NCI-H2227 (cell line): ENCODE measurements at regions not wholly inside any gene's neighbourhood (a gene's known extent, or its start where the extent isn't known, plus 50 kb on each side); places are given as distances from the start of the nearest gene placed in this dataset.
"Not testable (repeated sequence)": the region's sequence is repeated elsewhere in the genome, so short reads cannot be mapped to it uniquely, and the experiment has no call there.

Experiments
- DNase-seq: peaks from one replicate; lab custom pipeline; 2025; ENCODE audit not compliant: unreplicated experiment; lab: John Stamatoyannopoulos, UW

DNA sequence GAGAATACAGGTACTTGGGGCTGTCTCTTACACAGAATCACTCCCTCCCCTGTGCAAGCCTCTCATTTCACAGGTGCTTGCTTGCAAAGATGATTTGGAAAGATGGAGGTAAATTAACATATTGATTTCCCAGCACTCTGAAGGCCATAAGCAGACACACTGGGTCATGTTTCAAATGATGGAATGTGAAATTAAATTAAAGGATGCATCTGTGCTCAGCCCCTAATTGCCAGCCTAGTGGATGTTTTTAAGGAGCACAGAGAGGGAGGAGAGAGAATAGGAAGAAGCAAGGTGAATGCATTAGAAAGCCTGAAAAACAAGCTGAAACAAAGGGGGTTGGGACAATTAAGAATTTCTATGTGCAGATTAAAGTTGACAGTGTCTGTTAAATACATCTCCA lies 96.1 kb upstream of the GRIP1 start:
- no peak for DNase-seq

GRCh38 chr12:66775871-66776270 lies 97.0 kb upstream of the GRIP1 start:
- no peak for DNase-seq

DNA sequence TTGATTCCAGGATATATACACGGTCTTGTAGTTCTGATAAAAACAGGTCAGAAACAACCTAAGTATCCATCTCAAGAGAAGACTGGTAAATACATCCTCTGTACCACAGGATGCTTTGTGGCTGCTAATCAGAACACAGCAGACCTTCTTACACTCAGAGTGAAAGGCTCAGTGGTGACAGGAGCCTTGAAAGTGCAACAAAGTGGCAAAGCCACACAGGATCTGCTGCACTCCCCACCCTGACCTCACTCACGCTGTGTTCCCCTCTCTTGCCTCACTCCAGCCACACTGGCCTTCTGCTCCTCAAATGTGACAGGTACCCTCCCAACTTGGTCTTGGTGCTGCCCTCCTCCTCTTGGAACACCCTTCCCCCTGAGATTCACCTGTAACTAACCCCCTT lies 98.1 kb upstream of the GRIP1 start:
- DNase-seq, result no peak

GRCh38 chr12:66779466-66779865 lies 100.6 kb upstream of the GRIP1 start:
- DNase-seq, result no peak

- peak; percentile 49 for DNase-seq
These were observed 107.8 kb upstream of the GRIP1 start for GRCh38 chr12:66786531-66787308.

GRCh38 chr12:66799551-66799950 lies 120.7 kb upstream of the GRIP1 start:
- no peak for DNase-seq

DNA sequence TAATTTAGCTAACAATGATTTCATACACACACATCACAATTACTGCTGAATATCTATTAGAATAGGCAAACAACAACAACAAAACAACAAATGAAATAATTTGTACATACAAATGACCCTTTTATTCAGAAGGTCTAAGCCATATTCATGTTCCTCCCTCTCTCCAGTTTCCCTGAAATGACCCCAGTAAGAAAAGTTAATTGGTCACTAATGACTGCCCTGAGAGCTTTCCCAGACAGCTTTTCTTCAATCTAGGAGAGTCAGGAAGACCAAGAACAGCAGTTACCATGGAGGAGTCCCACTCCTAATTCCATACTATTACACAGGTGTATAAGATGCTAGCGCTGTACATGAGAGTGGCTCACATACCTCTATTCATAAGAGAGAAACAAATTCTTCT lies 121.2 kb upstream of the GRIP1 start:
- DNase-seq, result no peak

DNA sequence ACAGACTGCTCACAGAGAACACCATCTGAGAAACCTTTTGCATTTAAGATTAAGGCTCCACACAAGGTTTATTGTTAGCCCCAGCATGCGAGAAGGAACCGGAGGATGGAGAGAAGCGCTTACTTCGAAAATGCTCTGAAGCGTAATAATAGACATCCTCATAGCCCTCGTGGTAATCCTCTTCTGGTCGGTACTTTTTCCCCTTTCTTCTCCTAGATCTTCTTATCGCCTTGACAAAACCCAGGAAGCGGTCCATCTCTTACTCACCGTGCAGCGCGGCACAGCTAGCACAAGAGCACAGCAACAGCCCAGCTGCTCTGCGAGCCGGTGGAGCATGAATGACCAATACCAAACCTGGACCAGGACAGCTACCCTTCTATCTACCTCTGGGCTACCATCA lies 125.1 kb upstream of the GRIP1 start:
- DNase-seq, result peak; percentile 19

DNA sequence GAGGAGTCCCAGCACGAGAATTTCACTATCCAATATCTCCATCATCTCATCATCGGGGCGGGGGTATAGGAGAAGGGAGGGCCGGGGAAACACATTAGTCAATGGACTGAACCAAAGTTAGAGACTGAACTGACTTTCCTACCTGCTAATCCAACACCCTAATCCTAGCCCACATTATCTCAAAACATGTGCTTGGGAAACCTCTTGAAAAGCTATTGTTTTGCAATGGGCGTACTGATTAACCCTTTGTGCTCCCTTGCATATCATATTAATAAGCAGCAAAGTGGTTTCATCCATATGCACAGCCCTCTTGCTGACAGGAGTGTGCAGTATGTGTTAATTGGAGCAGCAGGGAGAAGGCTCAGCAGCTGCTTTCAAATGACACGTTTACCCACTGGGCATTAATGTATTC lies 125.7 kb upstream of the GRIP1 start:
- peak; percentile 59 for DNase-seq

DNA sequence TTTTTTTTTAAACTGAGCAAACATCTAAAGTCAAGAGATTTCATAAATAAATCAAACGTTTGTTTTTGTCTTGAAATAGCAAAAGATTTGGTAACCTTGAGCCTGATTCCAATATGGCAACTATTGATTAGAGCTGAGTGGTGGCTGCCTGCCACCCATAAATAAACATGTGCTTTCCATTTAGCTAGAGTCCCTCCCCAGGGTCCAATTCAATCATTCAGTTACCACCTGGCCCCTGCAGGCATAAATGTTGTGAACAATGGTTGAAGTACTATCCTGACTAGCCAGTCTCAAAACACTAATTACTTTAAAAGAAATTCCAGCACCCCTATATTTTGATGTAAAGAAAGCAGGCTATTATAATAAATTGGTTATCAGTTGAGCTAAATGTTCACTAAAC lies 129.7 kb upstream of the GRIP1 start:
- no peak for DNase-seq

- no peak for DNase-seq
These were observed 134.4 kb upstream of the GRIP1 start for GRCh38 chr12:66813137-66813892.

DNA sequence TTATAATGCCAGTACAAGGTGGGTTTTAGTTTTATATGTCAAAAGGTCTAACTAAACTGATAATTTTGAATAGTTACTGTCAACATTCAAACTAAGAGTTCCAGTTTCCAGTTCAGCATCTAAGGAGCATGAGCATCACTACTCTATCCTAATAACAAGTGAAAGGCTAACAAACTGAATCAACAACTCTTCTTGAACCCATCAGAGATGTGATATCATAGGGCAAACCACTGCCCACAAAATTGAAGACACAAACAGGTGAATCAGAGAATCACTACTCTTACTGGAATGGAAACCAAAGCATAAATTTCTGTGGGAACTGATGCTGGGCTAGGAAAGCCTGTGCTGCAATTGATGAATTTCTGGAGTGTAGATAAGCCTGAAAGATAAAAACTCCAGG lies 140.7 kb upstream of the GRIP1 start:
- no peak for DNase-seq

DNA sequence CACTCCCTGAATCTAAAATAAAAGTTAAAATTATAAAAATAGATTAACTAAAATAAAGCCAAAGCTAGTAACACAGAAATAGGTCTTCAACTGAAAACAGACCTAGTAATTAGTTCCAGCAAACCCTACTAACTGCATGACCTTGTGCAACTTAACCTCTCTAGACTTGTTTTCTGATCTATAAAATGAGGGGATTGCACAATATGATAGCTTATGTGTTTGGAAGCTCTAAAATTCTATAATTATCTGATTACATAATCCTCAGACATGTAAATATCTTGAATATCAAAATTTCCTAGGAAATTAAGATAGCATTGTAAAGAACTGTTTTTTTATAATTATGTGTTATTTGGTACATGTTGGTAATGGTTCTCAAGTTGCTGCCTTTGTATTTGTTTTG lies 144.1 kb upstream of the GRIP1 start:
- no peak for DNase-seq

DNA sequence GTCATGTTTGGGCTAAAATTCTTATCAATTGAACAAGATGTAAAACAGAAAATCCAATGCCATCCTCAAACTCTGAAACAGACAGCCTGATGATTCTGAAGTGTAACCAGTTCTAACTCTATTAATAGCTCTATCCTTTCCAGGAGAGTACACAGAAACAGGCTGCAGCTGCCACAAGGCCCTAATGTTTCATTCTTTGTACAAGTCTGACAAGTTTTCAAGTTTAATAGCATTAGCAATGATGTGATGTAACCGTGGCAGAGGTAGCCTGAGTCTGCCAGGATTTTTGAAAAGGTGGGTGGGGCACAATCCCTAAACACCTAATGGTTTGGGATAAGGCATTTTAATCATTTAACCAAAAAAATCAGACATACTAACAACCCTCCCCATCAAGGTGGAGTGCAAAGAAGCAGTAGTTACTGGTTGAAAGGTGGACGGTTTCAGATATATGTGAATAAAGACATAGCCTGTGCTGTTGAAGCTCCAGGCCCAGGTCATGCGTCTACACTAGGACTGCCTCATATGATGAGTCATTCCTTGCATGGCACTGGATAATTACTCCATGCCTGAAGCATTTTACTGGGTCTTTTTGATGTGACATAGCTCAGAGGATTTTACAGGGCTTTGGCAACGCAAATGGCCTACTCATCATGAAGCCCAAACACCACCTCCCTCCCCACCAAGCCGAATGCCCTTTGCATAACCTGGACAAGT lies 145.1 kb upstream of the GRIP1 start:
- DNase-seq, result peak; percentile 9

DNA sequence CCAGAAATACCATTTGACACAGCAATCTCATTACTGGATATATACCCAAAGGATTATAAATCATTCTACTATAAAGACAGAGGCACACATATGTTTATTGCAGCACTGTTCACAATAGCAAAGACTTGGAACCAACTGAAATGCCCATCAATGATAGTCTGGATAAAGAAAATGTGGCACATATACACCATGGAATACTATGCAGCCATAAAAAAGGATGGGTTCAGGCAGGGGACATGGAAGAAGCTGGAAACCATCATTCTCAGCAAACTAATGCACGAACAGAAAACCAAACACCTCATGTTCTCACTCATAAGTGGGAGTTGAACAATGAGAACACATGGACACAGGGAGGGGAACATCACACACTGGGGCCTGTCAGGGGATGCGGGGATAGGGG lies 147.0 kb upstream of the GRIP1 start:
- DNase-seq, result not testable (repeated sequence)

DNA sequence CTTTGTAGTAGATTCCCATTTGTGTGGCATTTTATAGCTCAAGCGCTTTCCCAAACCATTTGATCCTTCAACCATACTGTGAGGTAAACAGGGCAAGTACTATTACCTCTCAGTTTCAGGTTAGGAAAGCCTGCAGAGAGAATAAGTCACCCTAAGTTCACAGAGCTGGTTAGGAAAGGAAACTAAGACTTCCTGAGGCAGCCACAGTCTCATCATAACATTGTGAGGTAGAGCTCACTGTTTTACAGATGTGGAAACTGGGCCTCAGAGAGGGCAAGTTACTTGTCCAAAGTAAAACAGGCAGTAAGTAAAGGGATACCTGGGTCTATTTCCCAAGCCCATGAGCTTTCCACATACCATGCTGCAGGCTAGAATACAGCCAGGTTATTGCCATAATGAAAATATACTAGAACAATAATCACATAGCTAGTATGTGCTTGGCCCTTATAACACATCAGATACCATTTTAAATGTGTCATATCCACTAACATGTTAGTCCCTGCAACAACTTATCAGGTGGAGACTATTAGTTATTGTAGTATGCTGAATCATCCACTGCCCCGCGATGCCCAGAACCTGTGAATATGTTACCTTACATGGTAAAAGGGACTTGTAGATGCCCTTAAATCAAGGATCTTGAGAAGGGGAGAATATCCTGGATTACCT lies 150.9 kb upstream of the GRIP1 start:
- DNase-seq, result no peak

- no peak for DNase-seq
These were observed 152.6 kb upstream of the GRIP1 start for GRCh38 chr12:66831495-66831894.

GRCh38 chr12:66832997-66833396 lies 154.1 kb upstream of the GRIP1 start:
- no peak for DNase-seq

DNA sequence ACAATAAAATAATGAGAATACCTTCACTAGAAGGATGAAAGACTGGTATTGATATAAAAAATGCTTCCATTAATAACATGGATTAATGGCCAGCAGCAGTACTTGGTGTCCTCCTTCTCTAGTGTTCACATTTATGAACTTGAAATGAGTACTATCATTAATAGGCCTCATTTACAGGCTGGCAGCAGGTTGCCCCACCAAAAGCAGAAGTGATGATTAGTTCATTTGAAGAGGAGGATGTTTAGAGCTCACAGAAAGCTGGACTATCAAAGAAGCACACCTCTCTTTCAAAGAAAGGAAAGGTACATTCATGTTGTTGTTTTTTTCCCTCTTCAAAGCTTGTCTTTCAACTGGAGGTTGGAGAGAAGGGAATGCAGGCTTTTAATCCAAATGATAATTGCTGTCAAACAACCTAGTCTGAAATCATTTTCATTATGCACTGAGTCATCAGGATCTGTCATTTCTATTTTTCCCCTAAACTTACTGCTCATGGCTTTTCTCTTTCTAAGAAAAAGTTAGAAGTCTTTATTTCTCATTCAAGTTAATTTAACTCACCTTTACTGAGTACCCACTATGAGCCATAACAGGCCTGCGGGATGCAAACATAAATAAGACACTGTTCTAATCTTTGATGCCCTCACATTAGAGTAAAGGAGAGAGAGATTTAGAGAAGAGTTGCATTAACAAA lies 157.9 kb upstream of the GRIP1 start:
- no peak for DNase-seq

GRCh38 chr12:66837311-66837627 lies 158.4 kb upstream of the GRIP1 start:
- no peak for DNase-seq

DNA sequence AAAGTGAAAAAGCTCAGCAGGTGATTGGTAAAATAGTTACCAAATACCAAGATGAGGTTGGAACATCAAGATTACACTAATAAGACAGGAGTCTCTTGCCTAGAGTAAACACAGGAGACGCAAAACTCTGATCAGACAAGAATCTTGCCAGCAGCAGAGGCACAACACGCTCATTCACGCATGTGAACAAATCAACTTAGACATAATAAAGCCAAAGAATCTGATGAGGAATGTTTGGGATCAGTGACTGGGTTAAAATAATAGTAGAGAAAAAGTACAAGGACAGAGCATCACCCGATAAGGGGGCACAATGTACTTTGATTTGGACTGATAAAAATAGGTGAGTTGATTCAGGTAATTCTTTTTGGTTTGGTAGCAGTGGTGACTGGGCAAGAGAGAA lies 159.5 kb upstream of the GRIP1 start:
- DNase-seq, result no peak
